Nucleus accumbens (tissue), 56 donors: ENCODE measurements at regions not wholly inside any gene's neighbourhood (a gene's known extent, or its start where the extent isn't known, plus 50 kb on each side); places are given as distances from the start of the nearest gene placed in this dataset.
A peak's percentile ranks its signal among the peaks of the same experiment; 100 is the strongest.
"Not testable (repeated sequence)": the region's sequence is repeated elsewhere in the genome, so short reads cannot be mapped to it uniquely, and the experiment has no call there.

Source experiments
- DNase-seq, 56 donors: peaks; one replicate each; lab custom pipeline; 2025; lab: John Stamatoyannopoulos, UW

GRCh38 chr6:106751501-106752252 lies 122.3 kb downstream of the QRSL1 start:
- no peak for DNase-seq

- DNase-seq = peak in 9 of 56 donors; percentile 2 to 46 (median 17)
Observed at GRCh38 chr6:106750946-106751345, 121.6 kb downstream of the QRSL1 start.

GRCh38 chr6:106750142-106750918 lies 121.0 kb downstream of the QRSL1 start:
- no peak for DNase-seq

- no peak for DNase-seq
Observed at GRCh38 chr6:106749609-106750008, 120.2 kb downstream of the QRSL1 start.

GRCh38 chr6:106748547-106749207 lies 119.3 kb downstream of the QRSL1 start:
- DNase-seq = no peak

- DNase-seq = no peak
Observed at GRCh38 chr6:106747139-106747538, 117.8 kb downstream of the QRSL1 start.

GRCh38 chr6:106746652-106747051 lies 117.3 kb downstream of the QRSL1 start:
- DNase-seq = no peak

GRCh38 chr6:106745824-106746582 lies 116.6 kb downstream of the QRSL1 start:
- DNase-seq = no peak

GRCh38 chr6:106745197-106745770 lies 115.9 kb downstream of the QRSL1 start:
- DNase-seq = no peak

GRCh38 chr6:106744781-106745180 lies 115.4 kb downstream of the QRSL1 start:
- no peak for DNase-seq

- not testable (repeated sequence) for DNase-seq
Observed at GRCh38 chr6:106744029-106744428, 114.7 kb downstream of the QRSL1 start.

GRCh38 chr6:106743612-106744011 lies 114.2 kb downstream of the QRSL1 start:
- no peak for DNase-seq

- no peak for DNase-seq
Observed at GRCh38 chr6:106740287-106740686, 110.9 kb downstream of the QRSL1 start.

GRCh38 chr6:106739387-106739786 lies 110.0 kb downstream of the QRSL1 start:
- DNase-seq = peak in 20 of 56 donors; percentile 2 to 52 (median 16)

GRCh38 chr6:106736502-106736901 lies 107.1 kb downstream of the QRSL1 start:
- no peak for DNase-seq

GRCh38 chr6:106735828-106736227 lies 106.5 kb downstream of the QRSL1 start:
- DNase-seq = no peak

GRCh38 chr6:106735136-106735633 lies 105.8 kb downstream of the QRSL1 start:
- DNase-seq = no peak

- DNase-seq = no peak
Observed at GRCh38 chr6:106733386-106733785, 104.0 kb downstream of the QRSL1 start.

GRCh38 chr6:106732376-106732940 lies 103.1 kb downstream of the QRSL1 start:
- DNase-seq = no peak

- DNase-seq = no peak
Observed at GRCh38 chr6:106731843-106732160, 102.4 kb downstream of the QRSL1 start.
